CD4-positive, alpha-beta memory T cell (primary cell): ENCODE measurements at regions not wholly inside any gene's neighbourhood (a gene's known extent, or its start where the extent isn't known, plus 50 kb on each side); places are given as distances from the start of the nearest gene placed in this dataset.

Experiments
- CTCF ChIA-PET: fragments of 350-600 bp; sonication (Branson Sonifier 250); formaldehyde crosslinking; loops from one replicate; lab custom pipeline; 2021; ENCODE audit warnings: inconsistent platforms; ENCODE audit not compliant: partially characterized antibody; lab: Charles Lee
- POLR2A ChIA-PET: fragments of 350-600 bp; sonication (Branson Sonifier 250); formaldehyde crosslinking; loops from one replicate; lab custom pipeline; 2021; ENCODE audit not compliant: partially characterized antibody; lab: Charles Lee
- DNase-seq, 5 donors: peaks; one replicate each; pipeline versions ENCODE4 v3.0.0 to v3.0.0-alpha.2; 2020 to 2022; ENCODE audit warnings: mixed read lengths in 1 of 5
- H3K27ac ChIP-seq: one replicate; pipeline ENCODE4 v1.7.0; 2013; ENCODE audit warnings: low read depth, low read length
- H3K27me3 ChIP-seq: 2 replicates; pipeline ENCODE4 v1.7.0; 2013; ENCODE audit warnings: mild to moderate bottlenecking, low read length, moderate library complexity; ENCODE audit not compliant: insufficient read depth
- H3K36me3 ChIP-seq: 2 replicates; pipeline ENCODE4 v1.7.0; 2013; ENCODE audit warnings: mild to moderate bottlenecking, low read length, moderate library complexity; ENCODE audit not compliant: insufficient read depth
- H3K4me1 ChIP-seq: 2 replicates; pipeline ENCODE4 v1.7.0; 2013; ENCODE audit warnings: mild to moderate bottlenecking, low read length, moderate library complexity; ENCODE audit not compliant: insufficient read depth
- H3K4me3 ChIP-seq, 2 donors: one replicate each; pipeline ENCODE4 v1.7.0; 2013; ENCODE audit warnings: low read length in 2 of 2, mild to moderate bottlenecking in 1 of 2
- H3K9me3 ChIP-seq, 2 donors: one replicate each; pipeline ENCODE4 v1.7.0; 2013; ENCODE audit warnings: low read length in 2 of 2, control low read depth in 1 of 2; ENCODE audit not compliant: control insufficient read depth in 1 of 2
- H3K27ac Mint-ChIP-seq, 7 donors: one replicate each; pipeline ENCODE4 v1.8.0; 2020 to 2021; ENCODE audit warnings: mixed read lengths in 7 of 7, mild to moderate bottlenecking in 6 of 7, inconsistent platforms in 3 of 7, moderate library complexity in 3 of 7
- H3K27me3 Mint-ChIP-seq, 2 donors: one replicate each; pipeline ENCODE4 v1.8.0; 2020 to 2021; ENCODE audit warnings: mixed read lengths in 2 of 2
- H3K36me3 Mint-ChIP-seq, 2 donors: one replicate each; pipeline ENCODE4 v1.8.0; 2020 to 2021; ENCODE audit warnings: mixed read lengths in 2 of 2, inconsistent platforms in 1 of 2, mild to moderate bottlenecking in 1 of 2
- H3K4me1 Mint-ChIP-seq, 4 donors: one replicate each; pipeline ENCODE4 v1.8.0; 2020 to 2021; ENCODE audit warnings: mixed read lengths in 4 of 4, mild to moderate bottlenecking in 1 of 4
- H3K4me3 Mint-ChIP-seq, 8 donors: one replicate each; pipeline ENCODE4 v1.8.0; 2020 to 2021; ENCODE audit warnings: mixed read lengths in 8 of 8, mild to moderate bottlenecking in 7 of 8, moderate library complexity in 6 of 8, inconsistent platforms in 3 of 8
- H3K9me3 Mint-ChIP-seq, 8 donors: one replicate each; pipeline ENCODE4 v1.8.0; 2020 to 2021; ENCODE audit warnings: mixed read lengths in 8 of 8, mild to moderate bottlenecking in 5 of 8, inconsistent platforms in 3 of 8, moderate library complexity in 1 of 8
- intact Hi-C: fragments of 100-400 bp; cut with micrococcal nuclease; formaldehyde crosslinking; loops from one replicate; pipeline ENCODE4 v1.15.1; 2023

GRCh38 chr5:117100176-117100575 is 525.6 kb upstream of the SEMA6A start:
- CTCF ChIA-PET, result no interaction called here
- no peaks in the 10 kb centered on the region for H3K27me3 Mint-ChIP-seq
- no peaks in the 10 kb centered on the region for H3K4me1 Mint-ChIP-seq
- no peak overlapping the region for H3K27ac Mint-ChIP-seq
- POLR2A ChIA-PET, result no interaction called here
- DNase-seq, result no peak
- Histone ChIP-seq H3K9me3 (no peaks in the 10 kb centered on the region), H3K4me3 (no peak overlapping the region), H3K4me1 (no peaks in the 10 kb centered on the region), H3K27ac (no peak overlapping the region), H3K36me3 (no peaks in the 10 kb centered on the region), H3K27me3 (no peaks in the 10 kb centered on the region)
- H3K9me3 Mint-ChIP-seq, result peaks cover 0 to 5% (median 2%) of the 10 kb centered on the region in 8 donors
- no peak overlapping the region for H3K4me3 Mint-ChIP-seq
- no peaks in the 10 kb centered on the region for H3K36me3 Mint-ChIP-seq
- intact Hi-C loops, result no loop called here

DNA sequence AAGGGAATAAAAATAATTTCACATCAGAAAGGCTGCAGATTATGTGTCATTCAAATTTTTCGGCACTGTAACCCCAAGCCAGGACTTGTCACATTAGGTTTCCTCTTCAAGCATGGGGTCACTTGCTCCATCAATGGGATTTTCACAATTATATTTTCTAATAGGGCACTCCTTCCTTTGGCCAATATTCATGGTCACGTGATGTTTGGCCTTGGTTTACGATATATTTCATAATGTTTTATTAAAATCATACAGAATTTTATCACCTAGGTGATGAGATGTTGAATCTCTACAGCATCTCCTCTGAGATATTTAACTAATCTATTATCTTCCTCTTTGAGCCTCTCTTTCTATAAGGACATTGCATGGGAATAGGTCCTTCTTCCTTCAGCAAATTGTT is 523.5 kb upstream of the SEMA6A start:
- Mint-ChIP-seq H3K27me3 (no peaks in the 10 kb centered on the region), H3K27ac (no peak overlapping the region), H3K36me3 (no peaks in the 10 kb centered on the region), H3K9me3 (peaks cover 0 to 6% (median 4%) of the 10 kb centered on the region in 8 donors), H3K4me1 (no peaks in the 10 kb centered on the region), H3K4me3 (no peak overlapping the region)
- Histone ChIP-seq H3K27ac (no peak overlapping the region), H3K9me3 (no peaks in the 10 kb centered on the region), H3K4me3 (no peak overlapping the region), H3K27me3 (no peaks in the 10 kb centered on the region), H3K36me3 (no peaks in the 10 kb centered on the region), H3K4me1 (no peaks in the 10 kb centered on the region)
- POLR2A ChIA-PET, result no interaction called here
- no peak for DNase-seq
- intact Hi-C loops, result no loop called here
- CTCF ChIA-PET, result no interaction called here

DNA sequence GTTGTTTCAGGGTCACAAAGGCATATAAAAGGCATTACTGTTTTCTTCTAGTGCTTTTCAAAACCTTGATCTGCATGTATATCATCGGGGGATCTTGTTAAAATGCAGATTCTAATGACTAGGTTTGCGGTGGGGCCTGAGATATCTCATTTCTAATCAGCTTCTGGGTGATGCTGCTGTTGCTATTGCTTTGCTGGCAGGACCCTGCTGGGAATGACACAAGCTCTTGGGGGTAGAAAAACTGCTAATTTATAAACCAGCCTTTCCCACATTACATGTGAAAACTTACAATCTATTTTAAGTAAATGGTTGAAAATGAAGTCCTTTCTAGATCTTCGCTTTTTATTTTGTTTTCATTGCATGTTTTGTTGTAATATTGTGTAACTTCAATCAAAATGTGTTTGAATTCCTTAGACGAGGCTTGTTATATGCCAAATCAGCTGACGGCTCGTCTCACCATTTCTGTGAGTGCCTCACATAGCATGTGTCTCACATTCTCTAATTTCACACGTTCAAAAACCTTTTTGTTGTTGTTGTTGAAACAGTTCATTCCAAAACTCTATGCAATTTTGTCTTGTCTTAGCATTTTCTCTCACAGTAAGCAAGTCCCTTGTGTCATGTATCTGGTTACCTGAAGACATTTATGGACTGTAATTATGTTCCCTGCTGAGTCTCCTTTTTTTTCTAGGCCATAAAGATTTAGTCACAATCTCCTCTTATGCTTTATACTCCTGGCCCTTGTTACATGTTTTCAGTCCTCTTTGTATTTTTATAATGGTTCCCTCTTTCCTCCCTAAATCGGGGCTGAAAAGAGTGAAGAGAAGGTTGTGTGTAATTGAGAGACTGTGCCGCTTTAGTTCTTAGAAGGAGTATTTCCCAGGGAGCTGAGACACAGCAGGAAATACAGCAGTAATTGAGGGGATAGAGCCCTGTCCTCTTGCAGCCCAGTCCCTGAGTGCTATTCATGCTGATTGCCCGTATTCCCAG is 521.0 kb upstream of the SEMA6A start:
- H3K4me3 ChIP-seq, result no peak overlapping the region
- H3K36me3 ChIP-seq, result no peaks in the 10 kb centered on the region
- intact Hi-C loops, result no loop called here
- Mint-ChIP-seq H3K4me3 (no peak overlapping the region), H3K27ac (no peak overlapping the region), H3K36me3 (no peaks in the 10 kb centered on the region), H3K9me3 (peaks cover 0 to 6% (median 3%) of the 10 kb centered on the region in 8 donors), H3K27me3 (no peaks in the 10 kb centered on the region), H3K4me1 (no peaks in the 10 kb centered on the region)
- H3K27ac ChIP-seq, result no peak overlapping the region
- ChIA-PET CTCF (no interaction called here), POLR2A (no interaction called here)
- no peaks in the 10 kb centered on the region for H3K27me3 ChIP-seq
- H3K9me3 ChIP-seq, result no peaks in the 10 kb centered on the region
- no peaks in the 10 kb centered on the region for H3K4me1 ChIP-seq
- no peak for DNase-seq

DNA sequence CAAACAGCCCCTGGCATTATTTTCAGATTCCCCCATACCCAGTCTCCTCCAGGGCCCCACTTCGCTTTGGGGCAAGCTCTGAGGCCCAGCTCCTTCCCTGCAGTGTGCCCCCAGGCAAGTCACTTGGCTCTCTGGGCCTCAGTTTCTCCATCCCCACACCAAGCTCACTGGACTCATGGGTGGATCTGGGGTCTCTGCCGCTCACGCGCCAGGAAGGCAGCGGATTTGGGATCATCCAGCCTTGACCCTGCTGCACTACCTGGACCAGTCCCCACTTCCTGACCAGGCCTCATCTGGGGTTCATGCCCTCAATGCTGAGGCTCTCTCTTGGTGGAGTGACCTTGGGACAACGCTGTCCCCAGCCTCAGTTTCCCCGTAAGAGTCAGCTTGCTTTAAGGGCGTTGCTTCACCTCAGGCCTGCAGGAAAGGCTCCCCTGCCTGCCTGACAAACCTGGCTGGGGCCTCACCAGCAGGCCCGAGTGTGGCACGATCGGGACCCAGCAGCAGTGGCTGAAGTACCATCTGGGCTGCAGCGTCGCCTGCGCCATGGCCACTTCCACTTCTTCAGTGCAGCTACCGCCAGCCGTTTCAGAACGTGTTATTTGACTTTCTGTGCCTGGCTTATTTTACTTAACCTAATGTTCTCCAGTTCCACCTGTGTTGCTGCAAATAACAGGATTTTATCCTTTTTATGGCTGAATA is 519.6 kb upstream of the SEMA6A start:
- no peaks in the 10 kb centered on the region for H3K9me3 ChIP-seq
- no peaks in the 10 kb centered on the region for H3K4me1 ChIP-seq
- ChIA-PET POLR2A (no interaction called here), CTCF (no interaction called here)
- no peaks in the 10 kb centered on the region for H3K27me3 Mint-ChIP-seq
- no peak overlapping the region for H3K27ac Mint-ChIP-seq
- DNase-seq, result no peak
- intact Hi-C loops, result no loop called here
- no peaks in the 10 kb centered on the region for H3K36me3 ChIP-seq
- H3K9me3 Mint-ChIP-seq, result peaks cover 0 to 6% (median 3%) of the 10 kb centered on the region in 8 donors
- no peak overlapping the region for H3K27ac ChIP-seq
- H3K27me3 ChIP-seq, result no peaks in the 10 kb centered on the region
- no peak overlapping the region for H3K4me3 Mint-ChIP-seq
- no peaks in the 10 kb centered on the region for H3K4me1 Mint-ChIP-seq
- H3K36me3 Mint-ChIP-seq, result no peaks in the 10 kb centered on the region
- no peak overlapping the region for H3K4me3 ChIP-seq

GRCh38 chr5:117093653-117094052 is 519.0 kb upstream of the SEMA6A start:
- CTCF ChIA-PET, result no interaction called here
- DNase-seq, result no peak
- Histone ChIP-seq H3K36me3 (no peaks in the 10 kb centered on the region), H3K9me3 (no peaks in the 10 kb centered on the region), H3K4me1 (no peaks in the 10 kb centered on the region), H3K27ac (no peak overlapping the region), H3K4me3 (no peak overlapping the region), H3K27me3 (no peaks in the 10 kb centered on the region)
- H3K4me3 Mint-ChIP-seq, result no peak overlapping the region
- H3K9me3 Mint-ChIP-seq, result peaks cover 0 to 6% (median 3%) of the 10 kb centered on the region in 8 donors
- H3K36me3 Mint-ChIP-seq, result no peaks in the 10 kb centered on the region
- H3K4me1 Mint-ChIP-seq, result no peaks in the 10 kb centered on the region
- POLR2A ChIA-PET, result no interaction called here
- intact Hi-C loops, result no loop called here
- no peak overlapping the region for H3K27ac Mint-ChIP-seq
- no peaks in the 10 kb centered on the region for H3K27me3 Mint-ChIP-seq

- Mint-ChIP-seq H3K36me3 (no peaks in the 10 kb centered on the region), H3K4me3 (no peak overlapping the region), H3K4me1 (no peaks in the 10 kb centered on the region), H3K27ac (no peak overlapping the region), H3K27me3 (no peaks in the 10 kb centered on the region), H3K9me3 (peaks cover 0 to 4% (median 0%) of the 10 kb centered on the region in 8 donors)
- Histone ChIP-seq H3K4me3 (no peak overlapping the region), H3K4me1 (no peaks in the 10 kb centered on the region), H3K27me3 (no peaks in the 10 kb centered on the region), H3K9me3 (no peaks in the 10 kb centered on the region), H3K36me3 (no peaks in the 10 kb centered on the region), H3K27ac (no peak overlapping the region)
- POLR2A ChIA-PET, result no interaction called here
- no peak for DNase-seq
- intact Hi-C loops, result no loop called here
- CTCF ChIA-PET, result no interaction called here
Observed at GRCh38 chr5:117089001-117089400, 514.4 kb upstream of the SEMA6A start.

DNA sequence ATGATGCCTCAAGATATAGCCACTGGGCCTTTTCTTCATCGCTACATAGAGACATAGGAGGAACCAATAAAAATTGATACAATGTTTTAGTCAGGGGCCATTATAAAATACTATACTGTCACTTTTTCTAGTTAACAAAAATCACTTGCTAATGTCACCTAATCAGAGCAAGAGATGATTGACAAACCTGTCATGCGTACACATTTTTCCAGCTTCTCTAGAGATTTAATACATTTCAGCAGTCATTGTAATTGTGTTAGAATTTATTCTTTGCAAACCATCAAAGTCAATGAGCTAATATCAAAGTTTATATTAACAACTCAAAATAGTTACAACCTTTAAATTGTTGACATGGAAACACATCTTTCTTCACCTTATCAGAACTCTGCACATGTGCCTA is 513.6 kb upstream of the SEMA6A start:
- Mint-ChIP-seq H3K36me3 (no peaks in the 10 kb centered on the region), H3K27ac (no peak overlapping the region), H3K9me3 (peaks cover 0 to 3% (median 0%) of the 10 kb centered on the region in 8 donors), H3K4me1 (no peaks in the 10 kb centered on the region), H3K27me3 (no peaks in the 10 kb centered on the region), H3K4me3 (no peak overlapping the region)
- CTCF ChIA-PET, result no interaction called here
- Histone ChIP-seq H3K27ac (no peak overlapping the region), H3K27me3 (no peaks in the 10 kb centered on the region), H3K4me1 (no peaks in the 10 kb centered on the region), H3K9me3 (no peaks in the 10 kb centered on the region), H3K4me3 (no peak overlapping the region), H3K36me3 (no peaks in the 10 kb centered on the region)
- POLR2A ChIA-PET, result no interaction called here
- intact Hi-C loops, result no loop called here
- no peak for DNase-seq
